RCC 7860 (cell line): ENCODE measurements at regions not wholly inside any gene's neighbourhood (a gene's known extent, or its start where the extent isn't known, plus 50 kb on each side); places are given as distances from the start of the nearest gene placed in this dataset.

Experiments
- DNase-seq: peaks from one replicate; pipeline ENCODE4 v3.0.0-alpha.2; 2015; ENCODE audit warnings: low spot score
- FAIRE-seq: peaks from 2 replicates; lab custom pipeline; 2012; peaks lifted over from hg19 to GRCh38; lab: Jason Lieb, UNC

- DNase-seq, result no peak
- FAIRE-seq, result no peak
Measured at GRCh38 chr7:124432009-124432578, 333.5 kb downstream of the GPR37 start.

GRCh38 chr7:124429923-124430322, 335.7 kb downstream of the GPR37 start:
- DNase-seq, result no peak
- FAIRE-seq, result no peak

GRCh38 chr7:124428781-124429180, 336.8 kb downstream of the GPR37 start:
- FAIRE-seq, result no peak
- no peak for DNase-seq

- DNase-seq, result no peak
- no peak for FAIRE-seq
Measured at GRCh38 chr7:124426621-124427020, 339.0 kb downstream of the GPR37 start.

- no peak for FAIRE-seq
Measured at GRCh38 chr7:124423863-124424262, 341.7 kb downstream of the GPR37 start.

GRCh38 chr7:124422081-124422480, 343.5 kb downstream of the GPR37 start:
- DNase-seq (no peak), FAIRE-seq (no peak)

More at GRCh38 chr7:124423863-124424262, 341.7 kb downstream of the GPR37 start:
- no peak for DNase-seq

- FAIRE-seq (no peak), DNase-seq (no peak)
Measured at GRCh38 chr7:124420367-124420766, 345.2 kb downstream of the GPR37 start.

- FAIRE-seq (no peak), DNase-seq (no peak)
Measured at GRCh38 chr7:124413029-124413428, 352.6 kb downstream of the GPR37 start.

- FAIRE-seq (no peak), DNase-seq (no peak)
Measured at GRCh38 chr7:124412531-124412930, 353.1 kb downstream of the GPR37 start.

GRCh38 chr7:124411796-124412195, 353.8 kb downstream of the GPR37 start:
- FAIRE-seq, result no peak

GRCh38 chr7:124403587-124403986, 362.0 kb downstream of the GPR37 start:
- FAIRE-seq, result no peak
- no peak for DNase-seq

More at GRCh38 chr7:124411796-124412195, 353.8 kb downstream of the GPR37 start:
- no peak for DNase-seq

GRCh38 chr7:124403112-124403511, 362.5 kb downstream of the GPR37 start:
- FAIRE-seq (no peak), DNase-seq (no peak)

GRCh38 chr7:124399941-124400340, 365.7 kb downstream of the GPR37 start:
- FAIRE-seq (no peak), DNase-seq (no peak)

- FAIRE-seq, result no peak
Measured at GRCh38 chr7:124398937-124399552, 366.2 kb upstream of the TMEM229A start.

GRCh38 chr7:124397134-124397533, 364.3 kb upstream of the TMEM229A start:
- FAIRE-seq (no peak), DNase-seq (no peak)

More at GRCh38 chr7:124398937-124399552, 366.2 kb upstream of the TMEM229A start:
- no peak for DNase-seq

- no peak for FAIRE-seq
- DNase-seq, result no peak
Measured at GRCh38 chr7:124390301-124390700, 357.4 kb upstream of the TMEM229A start.

- DNase-seq, result no peak
- FAIRE-seq, result peak; percentile 36
Measured at GRCh38 chr7:124388751-124389150, 355.9 kb upstream of the TMEM229A start.

GRCh38 chr7:124387056-124387455, 354.2 kb upstream of the TMEM229A start:
- DNase-seq, result no peak
- FAIRE-seq, result no peak

GRCh38 chr7:124379296-124379695, 346.4 kb upstream of the TMEM229A start:
- DNase-seq (no peak), FAIRE-seq (no peak)

- no peak for FAIRE-seq
- no peak for DNase-seq
Measured at GRCh38 chr7:124376111-124376510, 343.2 kb upstream of the TMEM229A start.

GRCh38 chr7:124375391-124375790, 342.5 kb upstream of the TMEM229A start:
- FAIRE-seq, result no peak
- DNase-seq, result no peak

GRCh38 chr7:124369310-124369709, 336.4 kb upstream of the TMEM229A start:
- DNase-seq, result no peak
- FAIRE-seq, result no peak

- FAIRE-seq, result no peak
Measured at GRCh38 chr7:124366118-124366517, 333.3 kb upstream of the TMEM229A start.

More at GRCh38 chr7:124366118-124366517, 333.3 kb upstream of the TMEM229A start:
- DNase-seq, result no peak
